Neutrophil (primary cell): ENCODE measurements at regions not wholly inside any gene's neighbourhood (a gene's known extent, or its start where the extent isn't known, plus 50 kb on each side); places are given as distances from the start of the nearest gene placed in this dataset.
"Not testable (repeated sequence)": the region's sequence is repeated elsewhere in the genome, so short reads cannot be mapped to it uniquely, and the experiment has no call there.

ENCODE experiments used
- H3K27ac ChIP-seq: fragments of 200-600 bp; sonication (generic); 2 replicates; pipeline ENCODE4 v1.5.1; 2016; ENCODE audit warnings: mild to moderate bottlenecking, moderate library complexity
- H3K27me3 ChIP-seq: fragments of 200-600 bp; sonication (generic); 2 replicates; pipeline ENCODE4 v1.6.0; 2016; ENCODE audit warnings: mild to moderate bottlenecking
- H3K36me3 ChIP-seq: fragments of 200-600 bp; sonication (generic); 2 replicates; pipeline ENCODE4 v1.5.1; 2017
- H3K4me1 ChIP-seq, 2 experiments: fragments of 200-600 bp in 1 of 2; sonication (generic) in 1 of 2; 1 replicate in 1 of 2; 2 replicates in 1 of 2; pipeline versions ENCODE4 v1.5.1 to v1.6.1; 2013 to 2016; ENCODE audit warnings: low read depth in 1 of 2, low read length in 1 of 2, mild to moderate bottlenecking in 1 of 2, moderate library complexity in 1 of 2; ENCODE audit not compliant: control insufficient read depth in 1 of 2, insufficient read depth in 1 of 2
- H3K4me3 ChIP-seq, 2 experiments: fragments of 200-600 bp in 1 of 2; sonication (generic) in 1 of 2; 1 replicate in 1 of 2; 2 replicates in 1 of 2; pipeline ENCODE4 v1.5.1; 2013 to 2016; ENCODE audit warnings: low read depth in 1 of 2, low read length in 1 of 2, mild to moderate bottlenecking in 1 of 2, moderate library complexity in 1 of 2
- H3K9me3 ChIP-seq: fragments of 200-600 bp; sonication (generic); 2 replicates; pipeline ENCODE4 v1.5.1; 2016
- CTCF ChIP-seq: fragments of 200-600 bp; sonication (generic); IDR thresholded peaks from 2 replicates; pipeline ENCODE4 v1.5.1; 2016; ENCODE audit warnings: antibody characterized with exemption

GRCh38 chr17:27104605-27105221 lies 189.2 kb upstream of the WSB1 start:
- not testable (repeated sequence) for H3K27me3 ChIP-seq, H3K4me3 ChIP-seq, H3K4me1 ChIP-seq, H3K9me3 ChIP-seq, H3K36me3 ChIP-seq, H3K27ac ChIP-seq

- Histone ChIP-seq H3K27me3 (no peaks in the 10 kb centered on the region), H3K36me3 (no peaks in the 10 kb centered on the region), H3K4me3 (no peak overlapping the region), H3K4me1 (no peaks in the 10 kb centered on the region), H3K9me3 (no peaks in the 10 kb centered on the region), H3K27ac (no peak overlapping the region)
- no peak for TF ChIP-seq CTCF
Observed at GRCh38 chr17:27105636-27106035, 188.3 kb upstream of the WSB1 start.

GRCh38 chr17:27106347-27106981 lies 187.4 kb upstream of the WSB1 start:
- H3K9me3 ChIP-seq: no peaks in the 10 kb centered on the region
- no peak overlapping the region for H3K4me3 ChIP-seq
- H3K36me3 ChIP-seq: no peaks in the 10 kb centered on the region
- no peaks in the 10 kb centered on the region for H3K4me1 ChIP-seq
- H3K27ac ChIP-seq: no peak overlapping the region
- no peak for TF ChIP-seq CTCF
- no peaks in the 10 kb centered on the region for H3K27me3 ChIP-seq

- Histone ChIP-seq H3K9me3 (no peaks in the 10 kb centered on the region), H3K4me3 (no peak overlapping the region), H3K36me3 (no peaks in the 10 kb centered on the region), H3K27me3 (no peaks in the 10 kb centered on the region), H3K4me1 (no peaks in the 10 kb centered on the region), H3K27ac (no peak overlapping the region)
- TF ChIP-seq CTCF: no peak
Observed at GRCh38 chr17:27106982-27107360, 186.9 kb upstream of the WSB1 start.

GRCh38 chr17:27107386-27108328 lies 186.3 kb upstream of the WSB1 start:
- not testable (repeated sequence) for H3K27me3 ChIP-seq, H3K4me3 ChIP-seq, H3K27ac ChIP-seq, H3K4me1 ChIP-seq, H3K9me3 ChIP-seq, H3K36me3 ChIP-seq

- TF ChIP-seq CTCF: no peak
- H3K27ac ChIP-seq: no peak overlapping the region
- H3K27me3 ChIP-seq: no peaks in the 10 kb centered on the region
- no peaks in the 10 kb centered on the region for H3K36me3 ChIP-seq
- H3K9me3 ChIP-seq: no peaks in the 10 kb centered on the region
- no peak overlapping the region for H3K4me3 ChIP-seq
- H3K4me1 ChIP-seq: no peaks in the 10 kb centered on the region
Observed at GRCh38 chr17:27109346-27109745, 184.6 kb upstream of the WSB1 start.
